ENCODE measurements at regions not wholly inside any gene's neighbourhood (a gene's known extent, or its start where the extent isn't known, plus 50 kb on each side); places are given as distances from the start of the nearest gene placed in this dataset.
"Not testable (repeated sequence)": the region's sequence is repeated elsewhere in the genome, so short reads cannot be mapped to it uniquely, and the experiment has no call there.

GRCh38 chr6:97923249-97923648 lies 640.2 kb upstream of the MMS22L start:
- no peak for DNase-seq

GRCh38 chr6:97925504-97925903 lies 642.5 kb upstream of the MMS22L start:
- no peak for DNase-seq

DNA sequence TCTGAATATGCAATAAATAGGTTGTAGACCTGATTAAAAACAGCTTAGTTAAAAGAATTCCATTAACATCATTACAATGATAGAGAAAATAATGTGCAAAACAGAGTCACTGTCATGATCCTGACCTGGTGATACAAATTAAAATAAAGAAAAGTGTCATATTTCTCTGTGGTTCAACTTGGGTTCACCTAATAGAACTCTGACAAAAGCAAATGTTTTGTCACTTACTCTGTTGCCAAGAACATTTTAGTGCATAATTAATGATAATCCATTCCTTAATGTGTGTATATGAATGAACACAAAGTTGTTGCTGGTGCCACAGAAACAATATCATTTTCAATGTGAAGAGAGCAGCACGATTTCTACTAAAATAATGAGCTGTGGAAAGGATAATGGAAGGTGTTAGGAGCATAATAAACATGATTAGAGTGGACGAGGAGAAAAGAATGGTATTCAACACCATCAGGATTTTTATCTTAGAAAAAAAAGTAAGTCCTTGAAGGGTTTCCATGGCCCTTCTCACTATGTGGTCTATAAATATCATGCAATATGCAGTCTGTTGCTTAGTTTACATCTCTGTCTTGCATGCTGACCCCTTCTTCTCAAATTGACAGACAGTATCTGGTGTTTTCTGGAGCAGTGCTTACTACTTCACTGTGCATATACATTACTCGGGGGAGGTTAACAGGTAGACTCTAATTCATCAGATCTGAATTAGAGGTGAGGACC lies 656.6 kb upstream of the MMS22L start:
- DNase-seq, result no peak

DNA sequence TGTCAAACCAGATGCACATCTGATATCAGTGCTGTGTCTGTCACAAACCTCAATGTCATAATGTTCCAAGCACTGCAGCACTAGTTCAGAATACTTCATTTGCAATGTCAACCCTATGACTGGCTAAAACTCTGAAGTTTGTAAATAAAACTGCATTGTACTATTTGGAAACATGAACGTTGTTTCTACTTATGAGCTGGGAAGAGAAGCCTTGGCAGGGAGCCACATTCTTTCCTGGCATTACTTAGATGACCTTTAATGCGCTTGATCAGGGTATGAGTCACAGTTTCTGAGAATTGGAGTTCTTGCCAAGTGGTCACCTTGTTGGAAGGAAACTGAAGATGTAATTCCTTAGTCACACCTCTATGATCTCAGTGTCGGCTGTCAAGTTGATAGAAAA lies 664.8 kb upstream of the MMS22L start:
- no peak for DNase-seq

DNA sequence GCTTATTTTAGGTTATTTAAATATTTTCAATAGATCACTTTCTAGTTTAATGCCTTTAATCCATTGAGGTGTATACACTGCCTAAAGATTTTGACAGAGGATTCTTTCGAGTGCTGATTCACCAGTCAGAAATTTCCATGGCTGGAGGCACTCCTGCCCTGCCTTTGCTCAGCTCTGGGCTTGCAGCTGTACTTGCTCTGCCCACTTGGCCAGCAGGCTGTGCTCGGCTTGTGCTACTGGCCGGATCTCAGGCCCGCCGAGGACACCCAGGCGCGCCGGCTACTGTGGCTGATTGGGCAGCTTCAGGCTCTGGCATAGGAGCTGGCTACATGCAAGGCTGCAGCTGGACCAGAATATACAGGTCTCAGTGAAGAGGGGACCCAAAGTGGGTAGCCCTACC lies 675.1 kb upstream of the MMS22L start:
- DNase-seq, result no peak

- DNase-seq, result no peak
Measured at GRCh38 chr6:97963193-97963592, 680.2 kb upstream of the MMS22L start.

GRCh38 chr6:97969065-97969464 lies 686.0 kb upstream of the MMS22L start:
- DNase-seq, result no peak

DNA sequence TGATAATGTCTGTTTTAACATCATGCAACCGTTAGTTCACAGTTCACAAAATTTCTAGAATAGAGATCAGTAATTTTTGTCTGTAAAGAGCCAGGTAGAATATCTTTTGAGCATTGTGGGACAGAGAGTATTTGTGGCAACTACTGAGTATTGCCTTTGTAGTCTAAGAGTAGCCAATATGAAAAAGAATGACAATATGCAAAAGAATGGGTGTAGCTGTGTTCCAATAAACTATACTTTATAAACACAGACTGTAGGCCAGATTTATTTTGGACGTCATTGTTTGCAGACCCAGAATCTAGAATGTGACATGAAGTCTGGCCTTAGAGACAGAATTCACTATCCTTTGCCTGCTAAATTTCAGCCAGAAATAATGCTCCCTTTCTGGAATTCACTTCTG lies 694.1 kb upstream of the MMS22L start:
- no peak for DNase-seq

GRCh38 chr6:97978855-97979271 lies 695.8 kb upstream of the MMS22L start:
- DNase-seq, result no peak

- not testable (repeated sequence) for DNase-seq
Measured at GRCh38 chr6:97979285-97979684, 696.3 kb upstream of the MMS22L start.

GRCh38 chr6:97989451-97989850 lies 706.4 kb upstream of the MMS22L start:
- no peak for DNase-seq

GRCh38 chr6:97995158-97995557 lies 712.1 kb upstream of the MMS22L start:
- no peak for DNase-seq

DNA sequence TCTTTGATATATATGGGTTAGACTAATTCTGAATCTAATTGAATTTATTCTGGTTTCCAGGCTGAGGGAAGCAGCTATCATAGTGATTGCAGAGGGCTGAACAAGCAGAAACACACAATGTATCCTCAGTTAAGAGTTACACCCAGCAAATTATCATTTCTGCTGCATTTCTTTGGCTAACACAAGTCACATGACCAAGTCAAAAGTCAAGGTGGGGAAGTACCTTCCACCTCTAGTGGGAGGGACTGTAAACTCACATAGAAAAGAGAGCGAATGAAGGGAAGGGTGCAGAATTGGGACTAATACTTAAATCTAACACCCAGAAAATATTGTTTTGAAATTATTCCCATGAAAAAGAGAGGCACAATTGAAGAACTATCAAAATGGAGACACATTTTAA lies 719.7 kb upstream of the MMS22L start:
- no peak for DNase-seq

- no peak for DNase-seq
Measured at GRCh38 chr6:98014442-98015201, 731.6 kb upstream of the MMS22L start.

GRCh38 chr6:98016565-98016964 lies 733.5 kb upstream of the MMS22L start:
- DNase-seq, result no peak

DNA sequence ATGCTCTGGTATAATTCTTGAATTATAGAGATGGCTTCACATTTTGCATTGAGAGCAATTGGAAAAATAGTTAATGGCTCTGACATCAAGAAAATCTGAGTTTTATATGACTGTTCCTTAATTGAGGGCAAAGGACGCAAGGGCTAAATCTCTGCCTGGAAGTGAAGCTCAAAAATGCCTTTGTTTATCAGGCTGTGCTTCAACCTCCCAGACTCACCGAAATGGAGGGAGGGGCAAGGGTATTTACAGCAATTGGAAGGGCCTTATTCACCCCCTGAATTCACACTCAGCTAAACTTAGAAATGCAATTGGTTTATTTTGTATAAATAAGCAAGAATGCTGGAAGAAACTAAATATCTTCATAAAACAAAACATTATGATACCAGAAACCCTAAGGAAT lies 737.2 kb upstream of the MMS22L start:
- no peak for DNase-seq

DNA sequence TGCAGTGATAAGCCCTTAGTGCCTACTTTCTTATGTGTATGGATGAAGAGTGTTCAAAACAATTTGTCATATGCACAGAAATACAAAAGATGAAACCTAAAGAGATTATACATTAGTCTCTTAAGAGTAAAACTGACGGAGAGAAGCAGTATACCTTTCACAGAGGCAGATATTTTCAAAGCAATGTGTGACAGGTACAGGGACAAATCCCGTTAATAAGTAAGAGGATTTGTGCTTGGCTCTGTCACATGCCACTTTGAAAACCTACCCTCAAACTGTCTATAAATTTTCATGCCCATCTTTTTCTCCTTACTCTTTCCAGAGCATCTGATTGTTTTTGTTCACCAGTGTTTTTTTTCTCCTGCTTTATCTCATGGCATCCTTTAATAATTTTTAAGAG lies 741.3 kb upstream of the MMS22L start:
- DNase-seq, result no peak

DNA sequence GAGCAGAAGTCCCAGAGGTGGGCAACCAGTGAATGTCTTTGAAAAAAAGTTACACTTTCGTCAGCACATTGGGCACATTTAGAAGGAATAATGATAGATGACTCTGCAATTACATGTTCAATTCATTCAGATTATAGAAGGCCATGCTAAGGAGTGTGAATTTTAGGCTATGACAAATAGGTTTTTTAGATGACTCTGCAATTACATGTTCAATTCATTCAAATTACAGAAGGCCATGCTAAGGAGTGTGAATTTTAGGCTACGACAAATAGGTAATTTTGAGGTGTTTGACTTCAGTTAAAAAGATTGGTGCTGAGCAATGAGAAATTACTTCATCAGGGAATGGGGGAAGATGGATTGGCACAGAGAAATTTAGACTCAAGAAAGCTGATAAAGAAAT lies 744.9 kb upstream of the MMS22L start:
- DNase-seq, result no peak

GRCh38 chr6:98033617-98034016 lies 750.6 kb upstream of the MMS22L start:
- DNase-seq, result no peak

GRCh38 chr6:98036344-98036923 lies 753.4 kb upstream of the MMS22L start:
- DNase-seq, result no peak

GRCh38 chr6:98037571-98037970 lies 754.6 kb upstream of the MMS22L start:
- no peak for DNase-seq

DNA sequence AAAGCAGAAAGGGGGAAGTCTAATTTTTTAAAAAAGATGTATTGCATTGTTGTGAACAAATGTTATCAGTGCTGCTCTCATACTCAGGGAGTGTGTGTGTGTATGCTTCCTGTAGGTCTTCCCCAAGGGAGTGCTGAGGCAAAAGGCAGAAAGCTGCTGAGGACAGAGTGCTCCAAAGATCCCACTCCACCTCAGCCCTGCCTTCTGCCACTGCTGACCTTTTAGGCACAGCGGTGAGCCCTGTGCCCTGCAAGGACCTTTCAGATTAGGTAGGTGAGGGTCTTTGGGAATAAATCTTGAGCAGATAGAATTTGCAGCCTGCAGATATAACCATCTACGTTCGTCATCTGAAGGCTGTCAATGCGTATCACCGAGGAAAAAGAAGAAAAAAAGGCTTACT lies 756.4 kb upstream of the MMS22L start:
- no peak for DNase-seq

DNA sequence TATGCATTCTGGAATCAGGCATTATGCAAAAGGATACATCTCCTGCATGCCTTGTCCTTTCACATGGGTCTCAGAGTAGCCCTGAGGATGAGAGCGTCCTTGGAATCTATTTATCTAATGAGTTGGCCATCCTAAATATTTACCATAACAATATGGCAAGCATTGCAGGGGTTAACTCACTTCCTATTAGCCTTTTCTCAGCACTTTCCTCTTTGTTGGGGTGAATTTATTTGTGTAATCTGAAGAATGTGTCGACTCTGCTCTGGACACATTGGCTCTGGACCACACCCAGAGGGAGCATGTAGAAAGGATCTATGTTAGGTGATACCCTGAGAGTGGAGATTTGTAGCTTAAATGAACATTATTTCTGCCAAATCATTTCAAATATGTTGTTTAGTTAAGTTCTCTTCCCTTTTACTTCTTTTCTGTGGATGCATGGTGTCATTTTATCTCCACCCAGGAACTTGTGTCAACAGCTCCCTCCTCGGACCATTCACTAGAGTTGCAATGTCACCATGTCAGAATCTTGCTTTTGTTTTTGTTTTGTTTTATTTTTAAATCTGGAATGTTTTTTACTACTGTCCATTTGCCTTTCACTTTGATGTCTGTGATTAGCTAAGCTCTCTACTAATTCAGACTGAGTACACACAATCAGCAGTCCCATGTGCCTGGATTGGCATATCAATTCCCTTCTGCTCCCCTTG lies 757.0 kb upstream of the MMS22L start:
- DNase-seq, result no peak

- DNase-seq, result no peak
Measured at GRCh38 chr6:98041056-98041455, 758.0 kb upstream of the MMS22L start.
